Kidney (tissue), 13 donors: ENCODE measurements at regions not wholly inside any gene's neighbourhood (a gene's known extent, or its start where the extent isn't known, plus 50 kb on each side); places are given as distances from the start of the nearest gene placed in this dataset.

Experiments
- DNase-seq, 5 donors: peaks; one replicate each; pipeline ENCODE4 v3.0.0-alpha.2; 2013 to 2020
- FAIRE-seq: peaks from 2 replicates; lab custom pipeline; 2012; peaks lifted over from hg19 to GRCh38; lab: Jason Lieb, UNC
- H3K27ac ChIP-seq, 2 donors: one replicate each; pipeline ENCODE4 v1.7.0; 2013; ENCODE audit warnings: low read depth in 2 of 2, low read length in 2 of 2, inconsistent platforms in 1 of 2
- H3K27me3 ChIP-seq: one replicate; pipeline ENCODE4 v1.7.1; 2013; ENCODE audit warnings: low read length, inconsistent platforms; ENCODE audit not compliant: control insufficient read depth, insufficient read depth
- H3K36me3 ChIP-seq, 3 donors: one replicate each; pipeline versions ENCODE4 v1.7.0 to v1.7.1; 2013; ENCODE audit warnings: low read length in 3 of 3, control low read depth in 1 of 3, inconsistent platforms in 1 of 3; ENCODE audit not compliant: insufficient read depth in 3 of 3, control insufficient read depth in 2 of 3
- H3K4me1 ChIP-seq, 3 donors: one replicate each; pipeline versions ENCODE4 v1.7.0 to v1.7.1; 2013; ENCODE audit warnings: low read length in 3 of 3, inconsistent platforms in 1 of 3, low read depth in 1 of 3; ENCODE audit not compliant: control insufficient read depth in 2 of 3, insufficient read depth in 2 of 3
- H3K4me3 ChIP-seq, 3 donors: one replicate each; pipeline versions ENCODE4 v1.7.0 to v1.8.1; 2013; ENCODE audit warnings: low read length in 3 of 3, control low read depth in 1 of 3, inconsistent platforms in 1 of 3
- H3K9ac ChIP-seq, 3 donors: one replicate each; pipeline versions ENCODE4 v1.7.0 to v1.7.1; 2013; ENCODE audit warnings: low read length in 3 of 3, control low read depth in 1 of 3, inconsistent platforms in 1 of 3
- H3K9me3 ChIP-seq, 3 donors: one replicate each; pipeline versions ENCODE4 v1.7.0 to v1.7.1; 2013; ENCODE audit warnings: low read length in 3 of 3, control low read depth in 1 of 3, inconsistent platforms in 1 of 3; ENCODE audit not compliant: control insufficient read depth in 2 of 3, insufficient read depth in 1 of 3
- CTCF ChIP-seq: IDR thresholded peaks from 3 replicates; pipeline ENCODE4 v1.5.1; 2012; ENCODE audit warnings: mild to moderate bottlenecking, moderate library complexity, borderline replicate concordance; ENCODE audit not compliant: insufficient read depth; ENCODE audit errors: extremely low read depth
- intact Hi-C: fragments of 100-400 bp; cut with DNase I; formaldehyde crosslinking; loops from one replicate; pipeline ENCODE4 v1.11.1; 2022
- donor health status: control.
- donor health status: control.
- donor health status: control.
- donor health status: control.
- donor health status: control.
- donor health status: DM: yes; HTN: yes; CAD: no.
- donor health status: Normal renal cell carcinoma (clear cell type).

- DNase-seq (no peak), FAIRE-seq (no peak)
- H3K27ac ChIP-seq: no peak overlapping the region
- intact Hi-C loops: no loop called here
- no peaks in the 10 kb centered on the region for H3K9me3 ChIP-seq
- H3K4me3 ChIP-seq: no peak overlapping the region
- no peaks in the 10 kb centered on the region for H3K4me1 ChIP-seq
- no peaks in the 10 kb centered on the region for H3K36me3 ChIP-seq
- H3K9ac ChIP-seq: no peak overlapping the region
- H3K27me3 ChIP-seq: no peaks in the 10 kb centered on the region
- no peak for TF ChIP-seq CTCF
Measured at GRCh38 chr16:26344240-26344776, 652.5 kb downstream of the HS3ST4 start.

DNA sequence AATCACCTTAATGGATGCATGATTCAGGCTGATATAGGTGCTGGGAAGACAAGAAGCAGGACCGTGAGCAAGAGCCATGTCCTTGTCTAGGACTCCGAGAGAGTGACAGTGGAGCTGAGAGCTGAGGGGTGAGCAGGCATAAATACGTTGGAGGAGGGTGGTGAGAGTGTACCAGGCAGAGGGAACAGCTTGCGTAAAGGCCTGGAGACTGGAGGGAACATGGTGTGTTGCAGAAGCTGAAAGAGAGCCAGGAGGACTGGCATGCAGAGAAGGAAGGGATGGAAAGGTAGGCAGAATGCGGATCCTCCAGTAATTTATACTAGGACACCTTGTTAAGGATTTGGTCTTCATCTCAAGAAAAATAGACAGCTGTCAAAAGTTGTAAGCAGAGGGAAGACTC, 653.2 kb downstream of the HS3ST4 start:
- intact Hi-C loops: no loop called here
- H3K4me3 ChIP-seq: no peak overlapping the region
- no peak for DNase-seq
- H3K9me3 ChIP-seq: no peaks in the 10 kb centered on the region
- H3K36me3 ChIP-seq: no peaks in the 10 kb centered on the region
- H3K9ac ChIP-seq: no peak overlapping the region
- H3K27me3 ChIP-seq: no peaks in the 10 kb centered on the region
- H3K4me1 ChIP-seq: no peaks in the 10 kb centered on the region
- FAIRE-seq: no peak
- TF ChIP-seq CTCF: no peak
- H3K27ac ChIP-seq: no peak overlapping the region

GRCh38 chr16:26345966-26346365, 654.2 kb downstream of the HS3ST4 start:
- FAIRE-seq (no peak), DNase-seq (no peak)
- Histone ChIP-seq H3K36me3 (no peaks in the 10 kb centered on the region), H3K9ac (no peak overlapping the region), H3K9me3 (no peaks in the 10 kb centered on the region), H3K4me1 (no peaks in the 10 kb centered on the region), H3K27me3 (no peaks in the 10 kb centered on the region), H3K27ac (no peak overlapping the region), H3K4me3 (no peak overlapping the region)
- no peak for TF ChIP-seq CTCF
- intact Hi-C loops: no loop called here

- Histone ChIP-seq H3K27ac (no peak overlapping the region), H3K9me3 (no peaks in the 10 kb centered on the region), H3K36me3 (no peaks in the 10 kb centered on the region), H3K4me1 (no peaks in the 10 kb centered on the region), H3K27me3 (no peaks in the 10 kb centered on the region), H3K9ac (no peak overlapping the region), H3K4me3 (no peak overlapping the region)
- TF ChIP-seq CTCF: no peak
- intact Hi-C loops: no loop called here
- DNase-seq (no peak), FAIRE-seq (no peak)
Measured at GRCh38 chr16:26348095-26348494, 656.3 kb downstream of the HS3ST4 start.
